ENCODE measurements at regions not wholly inside any gene's neighbourhood (a gene's known extent, or its start where the extent isn't known, plus 50 kb on each side); places are given as distances from the start of the nearest gene placed in this dataset.
"Not testable (repeated sequence)": the region's sequence is repeated elsewhere in the genome, so short reads cannot be mapped to it uniquely, and the experiment has no call there.

DNA sequence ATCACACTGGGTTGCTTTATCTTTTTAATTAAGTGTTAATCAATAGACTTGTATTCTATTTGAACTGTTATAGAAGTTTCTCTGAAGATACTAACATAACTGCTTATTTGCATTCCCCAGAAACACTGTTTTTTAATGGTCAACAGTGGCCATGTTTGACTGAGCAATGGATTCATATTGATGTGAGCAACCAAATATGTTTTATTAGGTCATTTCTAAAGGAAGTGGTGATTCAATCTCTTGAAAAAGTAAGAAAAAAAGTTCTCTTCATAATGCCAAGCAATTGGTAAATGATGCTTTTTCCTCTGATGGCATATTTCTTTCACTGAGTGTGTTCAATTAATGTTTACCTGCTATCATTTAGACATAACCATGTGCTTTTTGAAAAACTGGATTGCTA, 593.0 kb upstream of the CITED2 start:
- H3K9me3 Mint-ChIP-seq (ENCODE audit: low read depth): no peaks in the 10 kb centered on the region
- no peak overlapping the region for H3K27ac Mint-ChIP-seq
- no peak overlapping the region for H3K4me3 Mint-ChIP-seq
- peaks cover 1% of the 10 kb centered on the region for H3K27me3 Mint-ChIP-seq
- no peaks in the 10 kb centered on the region for H3K4me1 Mint-ChIP-seq (ENCODE audit: low read depth)
- no peaks in the 10 kb centered on the region for H3K36me3 Mint-ChIP-seq

DNA sequence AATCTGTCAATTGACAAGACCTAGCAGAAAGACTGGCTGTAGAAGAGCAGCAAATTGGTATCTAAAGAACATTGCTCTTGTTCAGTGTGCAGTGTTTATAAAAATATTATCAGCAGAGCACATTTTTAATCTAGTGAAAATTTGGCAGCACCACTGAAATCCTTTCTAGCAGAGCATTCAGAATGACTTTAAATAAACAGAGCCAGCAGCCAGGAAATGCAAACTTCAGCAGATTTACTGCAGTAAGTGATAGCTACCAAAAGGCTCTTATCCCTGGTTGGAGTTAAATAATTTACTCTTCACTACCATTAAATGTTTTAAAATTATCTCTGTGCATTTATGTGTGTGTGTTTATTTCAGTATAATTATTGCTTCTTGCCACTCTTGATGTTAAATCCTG, 590.9 kb upstream of the CITED2 start:
- H3K4me1 Mint-ChIP-seq (ENCODE audit: low read depth): no peaks in the 10 kb centered on the region
- H3K4me3 Mint-ChIP-seq: no peak overlapping the region
- H3K27me3 Mint-ChIP-seq: no peaks in the 10 kb centered on the region
- H3K36me3 Mint-ChIP-seq: no peaks in the 10 kb centered on the region
- H3K9me3 Mint-ChIP-seq (ENCODE audit: low read depth): no peaks in the 10 kb centered on the region
- H3K27ac Mint-ChIP-seq: no peak overlapping the region

GRCh38 chr6:139964737-139965136, 590.3 kb upstream of the CITED2 start:
- H3K27ac Mint-ChIP-seq: no peak overlapping the region
- H3K4me1 Mint-ChIP-seq (ENCODE audit: low read depth): no peaks in the 10 kb centered on the region
- H3K27me3 Mint-ChIP-seq: no peaks in the 10 kb centered on the region
- H3K4me3 Mint-ChIP-seq: no peak overlapping the region
- H3K36me3 Mint-ChIP-seq: no peaks in the 10 kb centered on the region
- no peaks in the 10 kb centered on the region for H3K9me3 Mint-ChIP-seq (ENCODE audit: low read depth)

DNA sequence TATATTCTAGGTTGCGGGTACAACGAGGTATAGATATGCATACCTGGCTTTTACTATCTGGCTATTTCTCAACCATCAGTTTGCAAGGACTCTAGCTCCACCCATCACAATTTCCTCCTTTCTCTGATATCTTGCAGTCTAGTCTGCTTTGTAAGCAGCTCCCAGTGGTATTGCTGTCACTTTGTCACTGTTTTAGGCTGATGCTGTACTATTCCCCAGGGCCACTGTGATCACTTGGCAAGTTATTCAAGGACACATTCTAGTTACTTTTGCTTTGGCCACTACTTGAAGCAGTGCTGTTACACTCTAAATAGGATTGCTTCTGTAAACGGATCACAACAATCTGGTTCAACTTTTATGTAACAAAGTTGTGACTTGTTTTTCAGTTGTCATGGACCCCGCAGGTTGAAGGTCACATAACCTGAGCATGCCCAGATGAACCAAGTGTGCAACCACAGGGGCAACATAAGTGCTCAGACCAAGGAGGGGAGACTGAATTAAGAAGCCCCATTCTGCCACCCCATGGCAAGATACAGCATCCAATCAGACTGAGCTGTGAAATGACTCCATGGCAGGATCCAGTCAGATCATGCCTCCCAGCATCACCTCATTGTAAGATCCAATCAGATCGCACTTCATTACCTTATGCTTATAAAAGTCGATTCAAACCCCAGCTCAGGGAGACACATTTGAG, 588.4 kb upstream of the CITED2 start:
- Mint-ChIP-seq H3K4me1 (ENCODE audit: low read depth) (no peaks in the 10 kb centered on the region), H3K36me3 (no peaks in the 10 kb centered on the region), H3K27me3 (peaks cover under 1% of the 10 kb centered on the region), H3K9me3 (ENCODE audit: low read depth) (no peaks in the 10 kb centered on the region), H3K27ac (no peak overlapping the region), H3K4me3 (no peak overlapping the region)

- Mint-ChIP-seq H3K4me3 (no peak overlapping the region), H3K27ac (no peak overlapping the region), H3K36me3 (no peaks in the 10 kb centered on the region), H3K4me1 (ENCODE audit: low read depth) (no peaks in the 10 kb centered on the region), H3K27me3 (peaks cover 1% of the 10 kb centered on the region), H3K9me3 (ENCODE audit: low read depth) (no peaks in the 10 kb centered on the region)
These were observed 586.7 kb upstream of the CITED2 start for GRCh38 chr6:139961190-139961589.

DNA sequence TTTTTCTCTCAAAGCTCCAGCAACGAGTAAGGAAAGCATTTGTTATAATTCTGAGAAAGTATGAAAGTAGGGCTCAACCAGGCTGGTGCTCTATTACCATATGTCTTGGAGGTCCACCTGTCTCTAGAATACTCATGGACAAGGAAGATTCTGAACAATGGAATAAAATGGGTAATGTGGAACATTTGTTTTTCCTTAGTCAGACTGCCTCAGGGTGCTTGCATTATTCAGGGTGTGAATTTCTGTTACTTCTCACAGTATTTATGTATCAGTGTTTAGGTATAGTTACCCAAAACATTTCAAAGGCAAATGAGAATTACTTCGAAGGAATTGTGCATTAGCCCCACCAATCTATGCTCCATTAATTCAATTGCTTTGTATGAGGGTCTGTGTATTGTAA, 586.2 kb upstream of the CITED2 start:
- no peak overlapping the region for H3K27ac Mint-ChIP-seq
- no peaks in the 10 kb centered on the region for H3K36me3 Mint-ChIP-seq
- H3K27me3 Mint-ChIP-seq: peaks cover 1% of the 10 kb centered on the region
- no peak overlapping the region for H3K4me3 Mint-ChIP-seq
- H3K9me3 Mint-ChIP-seq (ENCODE audit: low read depth): no peaks in the 10 kb centered on the region
- H3K4me1 Mint-ChIP-seq (ENCODE audit: low read depth): no peaks in the 10 kb centered on the region

DNA sequence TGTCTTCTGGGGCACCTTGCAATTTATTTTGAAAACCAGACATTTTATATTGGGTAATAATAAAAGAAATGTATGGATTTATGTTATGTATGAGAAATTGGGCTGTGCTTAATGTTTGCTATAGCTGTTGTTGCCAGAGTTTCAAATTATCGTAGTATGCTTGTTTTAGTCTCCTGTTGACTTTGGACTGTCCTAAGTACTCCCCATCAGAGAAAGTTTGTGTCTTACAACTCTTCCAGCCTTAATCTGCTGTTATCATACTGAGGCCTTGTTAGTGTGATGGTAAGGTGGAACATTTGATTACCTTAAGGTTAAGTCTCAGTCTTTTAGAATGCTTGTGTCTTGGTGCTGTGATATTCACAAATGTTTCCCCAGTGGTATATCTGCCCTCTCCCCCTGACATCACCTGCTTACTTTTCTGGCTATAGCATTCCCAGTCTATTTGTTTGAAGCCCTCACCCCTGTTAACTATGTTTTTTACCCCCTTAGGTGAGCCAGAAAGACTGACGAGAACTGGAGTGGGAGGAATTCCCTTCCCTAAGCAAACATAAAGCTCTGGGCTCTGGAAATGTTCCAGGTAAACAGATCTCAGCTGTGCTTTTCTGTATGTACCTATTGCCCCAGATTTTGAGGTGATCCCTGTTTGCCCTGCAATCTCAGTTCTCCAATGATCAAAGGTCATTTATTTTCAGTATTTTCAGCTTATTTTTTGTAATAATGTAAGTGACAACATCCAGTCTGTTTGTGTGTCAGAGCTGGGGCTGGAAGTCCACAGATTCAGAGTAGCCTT, 581.1 kb upstream of the CITED2 start:
- Mint-ChIP-seq H3K4me3 (no peak overlapping the region), H3K27me3 (peaks cover 1% of the 10 kb centered on the region), H3K36me3 (no peaks in the 10 kb centered on the region), H3K27ac (no peak overlapping the region), H3K4me1 (ENCODE audit: low read depth) (no peaks in the 10 kb centered on the region), H3K9me3 (ENCODE audit: low read depth) (peaks cover 7% of the 10 kb centered on the region)

DNA sequence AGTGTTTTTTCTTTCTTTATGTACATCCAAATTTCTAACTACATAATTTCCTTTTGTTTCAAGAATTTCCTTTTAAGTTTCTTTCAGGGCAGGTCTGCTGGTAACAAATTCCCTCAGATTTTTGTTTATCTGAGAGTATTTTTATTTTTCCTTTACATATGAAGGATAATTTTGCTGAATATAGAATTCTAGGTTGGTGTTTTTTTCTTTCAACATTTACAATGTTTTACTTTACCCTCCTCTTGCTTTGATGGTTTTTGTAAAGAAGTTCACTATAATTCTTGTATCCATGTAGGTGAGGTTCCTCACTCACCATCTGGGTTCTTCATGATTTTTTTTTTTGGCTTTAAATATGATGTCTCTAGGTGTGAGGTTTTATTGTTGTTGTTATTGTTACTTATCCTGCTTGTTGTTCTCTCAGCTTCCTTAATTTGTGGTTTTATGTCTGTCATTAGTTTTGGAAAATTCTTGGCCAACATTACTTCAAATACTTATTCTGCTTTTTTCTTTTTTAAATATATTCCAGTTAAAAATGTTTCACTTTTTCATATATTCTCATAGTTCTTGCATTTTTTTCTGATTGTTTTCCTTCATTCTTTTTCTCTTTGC, 580.1 kb upstream of the CITED2 start:
- H3K27me3 Mint-ChIP-seq: peaks cover 1% of the 10 kb centered on the region
- no peaks in the 10 kb centered on the region for H3K4me1 Mint-ChIP-seq (ENCODE audit: low read depth)
- H3K4me3 Mint-ChIP-seq: no peak overlapping the region
- peaks cover 10% of the 10 kb centered on the region for H3K9me3 Mint-ChIP-seq (ENCODE audit: low read depth)
- H3K36me3 Mint-ChIP-seq: no peaks in the 10 kb centered on the region
- no peak overlapping the region for H3K27ac Mint-ChIP-seq

GRCh38 chr6:139953780-139954179, 579.3 kb upstream of the CITED2 start:
- H3K27ac Mint-ChIP-seq; H3K9me3 Mint-ChIP-seq (ENCODE audit: low read depth); H3K4me1 Mint-ChIP-seq (ENCODE audit: low read depth); H3K36me3 Mint-ChIP-seq; H3K4me3 Mint-ChIP-seq; H3K27me3 Mint-ChIP-seq: not testable (repeated sequence)

GRCh38 chr6:139951172-139951571, 576.7 kb upstream of the CITED2 start:
- H3K4me1 Mint-ChIP-seq (ENCODE audit: low read depth): no peaks in the 10 kb centered on the region
- no peaks in the 10 kb centered on the region for H3K36me3 Mint-ChIP-seq
- no peak overlapping the region for H3K27ac Mint-ChIP-seq
- H3K27me3 Mint-ChIP-seq: peaks cover 2% of the 10 kb centered on the region
- peaks cover 10% of the 10 kb centered on the region for H3K9me3 Mint-ChIP-seq (ENCODE audit: low read depth)
- H3K4me3 Mint-ChIP-seq: no peak overlapping the region

GRCh38 chr6:139944976-139945375, 570.5 kb upstream of the CITED2 start:
- Mint-ChIP-seq H3K27ac (no peak overlapping the region), H3K36me3 (no peaks in the 10 kb centered on the region), H3K9me3 (ENCODE audit: low read depth) (no peaks in the 10 kb centered on the region), H3K27me3 (peaks cover 6% of the 10 kb centered on the region), H3K4me3 (no peak overlapping the region), H3K4me1 (ENCODE audit: low read depth) (no peaks in the 10 kb centered on the region)

DNA sequence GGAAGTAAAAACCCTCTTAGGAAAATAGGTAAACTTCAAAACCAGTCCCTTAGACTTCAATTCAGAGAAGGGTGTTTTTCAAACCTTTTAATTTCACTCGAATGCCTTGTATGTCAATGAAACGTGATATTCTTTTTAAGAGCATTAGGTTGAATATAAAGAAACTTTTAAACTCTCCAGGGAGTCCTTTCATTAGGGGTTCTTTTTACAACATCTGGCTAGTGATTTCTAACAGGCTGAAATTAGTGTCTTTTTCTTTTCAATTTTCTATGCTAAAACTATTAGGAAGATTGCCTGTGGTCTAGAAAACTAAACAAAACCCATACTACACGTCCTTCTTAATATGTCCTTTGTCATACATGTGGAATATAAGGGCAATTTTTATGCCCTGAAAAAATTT, 569.7 kb upstream of the CITED2 start:
- Mint-ChIP-seq H3K9me3 (ENCODE audit: low read depth) (no peaks in the 10 kb centered on the region), H3K27me3 (peaks cover 6% of the 10 kb centered on the region), H3K4me3 (no peak overlapping the region), H3K27ac (no peak overlapping the region), H3K36me3 (no peaks in the 10 kb centered on the region), H3K4me1 (ENCODE audit: low read depth) (no peaks in the 10 kb centered on the region)

DNA sequence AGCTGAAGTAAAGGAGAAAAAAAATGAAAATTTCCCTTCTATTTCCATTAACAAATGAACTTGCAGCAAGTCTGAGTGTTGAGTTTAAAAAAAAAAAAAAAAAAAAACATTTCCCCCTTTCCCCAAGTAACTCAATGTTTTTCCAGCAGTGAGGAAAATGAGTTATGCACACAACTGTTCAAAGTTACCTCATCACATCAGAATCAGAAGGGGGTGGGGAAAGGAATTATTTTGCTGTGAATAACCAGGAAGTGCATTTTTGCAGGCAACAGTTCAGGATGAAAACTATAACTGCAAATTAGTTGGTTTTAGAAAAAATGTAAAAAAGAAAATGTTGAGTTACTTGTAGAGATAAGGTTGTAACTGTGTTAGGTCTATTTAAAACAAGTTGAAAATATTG, 568.9 kb upstream of the CITED2 start:
- H3K36me3 Mint-ChIP-seq: no peaks in the 10 kb centered on the region
- H3K27ac Mint-ChIP-seq: no peak overlapping the region
- H3K4me1 Mint-ChIP-seq (ENCODE audit: low read depth): no peaks in the 10 kb centered on the region
- no peak overlapping the region for H3K4me3 Mint-ChIP-seq
- peaks cover 6% of the 10 kb centered on the region for H3K27me3 Mint-ChIP-seq
- H3K9me3 Mint-ChIP-seq (ENCODE audit: low read depth): no peaks in the 10 kb centered on the region

DNA sequence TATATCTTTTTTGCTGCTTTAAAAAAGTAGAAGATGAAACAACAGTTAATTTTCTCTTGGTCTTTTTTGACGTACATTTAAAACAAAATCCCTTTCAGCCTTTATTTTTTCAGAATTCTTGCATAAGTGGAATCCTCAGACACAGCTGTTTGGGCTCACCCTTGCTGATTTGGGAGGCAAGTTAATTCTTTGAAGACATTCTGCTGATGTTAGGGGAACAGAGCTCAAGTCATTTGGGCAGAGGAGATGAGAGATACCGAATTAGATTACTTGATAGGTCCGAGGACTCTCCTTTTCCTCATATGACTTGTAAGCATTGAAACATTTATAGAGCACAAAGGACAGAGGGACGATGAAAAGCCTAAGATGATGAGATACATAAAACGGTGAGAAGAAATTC, 567.9 kb upstream of the CITED2 start:
- no peaks in the 10 kb centered on the region for H3K36me3 Mint-ChIP-seq
- H3K4me3 Mint-ChIP-seq: no peak overlapping the region
- no peak overlapping the region for H3K27ac Mint-ChIP-seq
- no peaks in the 10 kb centered on the region for H3K4me1 Mint-ChIP-seq (ENCODE audit: low read depth)
- no peaks in the 10 kb centered on the region for H3K9me3 Mint-ChIP-seq (ENCODE audit: low read depth)
- peaks cover 6% of the 10 kb centered on the region for H3K27me3 Mint-ChIP-seq

- Mint-ChIP-seq H3K4me3 (no peak overlapping the region), H3K36me3 (no peaks in the 10 kb centered on the region), H3K4me1 (ENCODE audit: low read depth) (no peaks in the 10 kb centered on the region), H3K27me3 (peaks cover 6% of the 10 kb centered on the region), H3K27ac (no peak overlapping the region), H3K9me3 (ENCODE audit: low read depth) (no peaks in the 10 kb centered on the region)
These were observed 567.4 kb upstream of the CITED2 start for GRCh38 chr6:139941826-139942225.
